GM18909 (cell line): ENCODE measurements at regions not wholly inside any gene's neighbourhood (a gene's known extent, or its start where the extent isn't known, plus 50 kb on each side); places are given as distances from the start of the nearest gene placed in this dataset.

Source experiments
- ATAC-seq: cut with Tn5 transposase; IDR thresholded peaks from one replicate; pipeline ENCODE4 v1.9.1; 2021; ENCODE audit warnings: mild to moderate bottlenecking; ENCODE audit not compliant: unreplicated experiment, poor library complexity

DNA sequence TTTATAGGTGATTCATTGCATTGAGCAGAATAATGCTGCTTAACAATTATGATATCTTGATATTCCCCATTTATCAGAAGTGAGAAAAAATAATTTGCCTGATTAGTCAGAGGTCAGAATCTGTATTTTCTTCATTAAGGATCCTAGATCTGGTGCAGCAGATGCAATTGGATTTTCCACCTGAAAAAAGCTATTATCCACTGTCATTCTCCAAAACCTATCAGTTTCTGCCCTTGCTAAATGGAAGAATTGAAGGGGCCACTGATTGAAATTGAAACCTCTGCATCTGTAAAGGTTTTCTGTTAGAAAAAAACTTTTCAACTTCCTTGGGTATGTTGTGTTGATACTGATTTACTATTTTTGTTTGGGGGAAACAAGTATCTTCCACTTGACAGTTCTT, 636.0 kb upstream of the NDST4 start:
- no peak for ATAC-seq

DNA sequence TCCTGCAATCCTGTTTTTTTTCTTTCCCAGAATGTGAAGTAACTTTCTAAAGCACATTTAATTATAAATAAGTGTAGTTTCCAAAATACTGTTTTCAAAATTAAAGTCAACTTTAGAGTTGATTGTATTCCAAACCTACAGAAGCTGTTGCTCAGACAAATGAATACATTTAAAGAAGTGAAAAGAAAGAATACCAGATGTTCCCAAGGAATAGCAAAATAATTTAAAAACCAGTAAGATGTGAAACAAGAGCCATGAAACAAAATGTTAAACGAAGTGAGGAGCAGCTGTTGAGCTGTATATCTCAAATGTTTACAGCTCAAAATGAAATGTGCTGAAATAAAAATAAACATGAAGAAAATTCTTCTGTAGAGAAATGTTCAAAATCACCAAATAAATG, 627.4 kb upstream of the NDST4 start:
- ATAC-seq = no peak

DNA sequence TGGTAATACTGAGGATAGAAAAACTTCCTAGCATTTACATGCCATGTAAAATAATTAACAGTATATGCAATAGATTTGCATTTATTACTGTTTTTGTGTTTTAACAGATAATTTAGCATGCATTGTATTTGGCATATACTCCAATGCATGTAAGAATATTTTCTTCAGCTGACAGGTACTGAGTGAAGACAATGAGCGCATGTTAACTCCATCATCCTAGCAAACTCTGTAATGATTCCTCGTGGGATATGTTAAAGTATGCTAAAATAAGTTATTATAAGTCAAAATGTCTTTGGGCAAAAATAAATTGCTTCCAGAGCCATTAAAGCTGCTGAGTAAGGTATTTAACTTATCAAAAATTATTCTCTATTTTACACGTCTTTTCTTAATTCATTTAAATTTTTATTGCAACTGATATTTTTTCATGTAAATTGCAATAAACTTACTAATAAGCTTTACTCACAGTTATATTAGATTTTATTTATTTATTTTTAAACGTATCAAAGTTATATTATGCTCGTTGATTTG, 616.4 kb upstream of the NDST4 start:
- no peak for ATAC-seq

DNA sequence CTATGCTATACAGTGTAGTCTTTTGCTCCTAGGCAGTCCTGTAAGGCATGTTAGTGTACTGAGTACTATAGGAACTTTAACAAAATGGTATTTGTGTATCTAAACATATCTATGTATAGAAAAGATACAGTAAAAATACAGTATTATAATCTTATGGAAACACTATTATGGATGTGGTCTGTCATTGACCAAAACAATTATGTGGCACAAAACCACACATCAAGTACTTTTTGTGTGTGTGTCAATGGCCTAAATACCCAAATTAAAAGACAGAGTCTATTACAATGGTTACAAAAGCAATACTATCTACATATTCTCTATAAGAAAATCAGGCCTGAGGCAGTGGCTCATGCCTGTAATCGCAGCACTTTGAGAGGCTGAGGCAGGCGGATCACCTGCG, 610.2 kb upstream of the NDST4 start:
- ATAC-seq = no peak

DNA sequence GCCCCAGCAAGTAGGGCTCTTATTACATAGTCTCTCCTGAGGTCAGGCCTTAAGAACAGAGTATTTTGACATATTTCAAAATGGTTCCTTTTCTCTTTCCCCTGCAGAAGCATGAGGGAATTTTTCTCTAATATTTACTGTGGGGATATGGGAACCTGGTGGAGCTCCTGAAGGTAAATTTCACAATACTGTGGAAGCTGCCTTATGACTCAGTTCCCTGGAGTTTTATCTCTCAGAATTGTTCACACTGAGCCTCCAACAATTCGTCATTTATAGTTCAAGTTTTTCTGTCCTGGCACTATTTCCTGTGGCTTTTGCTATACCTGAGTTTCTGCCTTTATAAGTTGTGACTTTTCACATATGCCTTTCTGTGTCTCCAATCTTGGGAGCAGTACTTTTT, 607.2 kb upstream of the NDST4 start:
- no peak for ATAC-seq

DNA sequence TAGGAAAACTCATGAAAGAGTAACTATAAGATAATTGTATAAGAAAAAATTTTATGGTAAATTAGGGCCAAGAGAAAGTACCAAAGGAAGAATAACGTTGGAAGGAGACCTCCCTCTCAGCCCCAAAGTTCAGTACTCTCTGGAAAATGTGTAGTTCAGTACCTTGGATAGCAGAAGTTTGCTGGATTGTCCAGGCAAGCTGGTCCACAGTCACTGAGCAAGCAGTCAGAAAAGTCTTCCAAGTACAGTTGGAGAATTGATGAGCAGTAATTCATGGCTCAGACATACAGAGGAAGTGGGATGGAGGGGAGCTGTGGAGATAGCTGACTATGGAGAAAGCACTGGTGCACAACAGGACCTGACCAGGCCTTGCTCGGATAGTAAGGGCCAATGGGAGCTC, 598.2 kb upstream of the NDST4 start:
- ATAC-seq = no peak

DNA sequence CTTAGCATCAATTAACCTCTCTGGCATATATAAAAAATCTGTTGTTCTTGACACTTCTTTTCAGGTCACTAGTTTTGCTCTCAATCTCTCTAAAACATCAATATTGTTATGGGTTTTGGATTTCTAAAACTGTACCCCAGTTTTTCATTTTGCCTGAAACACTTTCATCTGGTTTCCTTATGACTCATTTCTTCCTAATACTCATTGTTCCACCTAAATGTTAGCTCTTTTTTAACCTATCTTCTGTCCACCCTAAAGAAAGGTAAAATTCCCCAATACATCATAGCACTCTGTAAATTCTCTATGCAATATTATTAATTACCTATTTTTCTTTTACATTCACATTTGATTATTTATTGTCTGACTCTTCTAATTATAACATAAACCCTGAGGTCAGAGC, 575.5 kb upstream of the NDST4 start:
- ATAC-seq = no peak

DNA sequence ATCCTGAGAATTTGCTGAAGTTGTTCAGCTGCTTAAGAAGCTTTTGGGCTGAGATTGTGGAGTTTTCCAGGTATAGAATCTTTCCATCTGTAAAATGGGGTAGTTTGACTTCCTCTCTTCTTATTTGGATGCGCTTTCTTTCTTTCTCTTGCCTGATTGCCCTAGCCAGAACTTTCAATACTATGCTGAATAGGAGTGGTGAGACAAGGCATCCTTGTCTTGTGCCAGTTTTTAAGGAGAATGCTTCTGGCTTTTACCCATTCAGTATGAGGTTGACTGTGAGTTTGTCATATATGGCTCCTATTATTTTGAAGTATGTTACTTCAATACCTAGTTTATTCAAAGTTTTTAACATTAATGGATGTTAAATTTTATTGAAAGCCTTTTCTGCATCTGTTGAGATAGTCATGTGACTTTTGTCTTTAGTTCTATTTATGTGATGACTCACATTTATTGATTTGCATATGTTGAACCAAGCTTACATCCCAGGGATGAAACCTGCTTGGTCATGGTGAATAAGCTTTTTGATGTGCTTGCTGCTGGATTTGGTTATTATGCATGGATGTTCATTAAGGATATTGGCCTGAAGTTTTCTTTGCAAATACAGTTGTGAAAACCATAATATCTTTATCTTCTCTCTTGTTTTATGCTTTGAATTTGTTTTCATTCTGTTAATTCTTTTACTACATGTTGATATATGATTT, 573.8 kb upstream of the NDST4 start:
- no peak for ATAC-seq

DNA sequence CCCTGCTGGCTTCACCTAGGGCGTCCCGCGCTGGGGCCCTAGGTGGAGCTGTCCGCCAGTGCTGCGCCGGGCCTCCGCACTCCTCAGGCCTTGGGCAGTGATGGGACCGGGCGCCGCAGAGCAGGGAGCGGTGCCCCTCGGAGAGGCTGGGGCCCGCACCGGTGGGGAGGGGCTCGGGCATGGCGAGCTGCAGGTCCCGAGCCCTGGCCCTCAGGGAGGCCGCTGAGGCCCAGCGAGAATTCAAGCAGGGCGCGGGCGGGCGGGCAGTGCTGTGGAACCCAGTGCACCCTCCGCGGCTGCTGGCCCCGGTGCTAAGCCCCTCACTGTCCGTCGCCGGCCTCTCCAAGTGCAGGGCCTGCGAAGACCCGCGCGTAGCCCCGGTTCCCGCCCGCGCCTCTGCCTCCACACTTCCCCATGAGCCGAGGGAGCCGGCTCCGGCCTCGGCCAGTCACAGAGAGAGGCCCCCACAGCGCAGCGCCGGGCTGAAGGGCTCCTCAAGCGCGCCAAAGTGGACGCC, 565.1 kb upstream of the NDST4 start:
- ATAC-seq = no peak

DNA sequence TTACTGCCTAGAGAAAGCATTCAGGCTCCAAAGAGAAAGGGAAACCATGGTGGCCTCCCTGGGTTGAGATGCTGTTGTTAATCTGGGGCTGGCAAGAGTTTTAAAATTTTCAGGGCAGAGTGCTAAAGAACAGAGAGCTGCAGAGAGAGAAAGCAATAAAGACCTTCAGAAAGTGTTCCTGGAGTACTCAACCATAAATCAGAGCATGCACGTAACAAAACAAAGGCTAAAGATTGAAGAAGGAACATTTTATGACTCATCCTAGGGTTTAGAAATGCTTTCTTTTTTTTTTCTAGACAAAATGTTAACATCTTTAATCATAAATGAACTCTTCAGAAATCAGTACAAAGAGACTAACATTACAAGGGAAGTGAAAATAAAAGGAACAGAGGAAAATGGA, 562.3 kb upstream of the NDST4 start:
- no peak for ATAC-seq

DNA sequence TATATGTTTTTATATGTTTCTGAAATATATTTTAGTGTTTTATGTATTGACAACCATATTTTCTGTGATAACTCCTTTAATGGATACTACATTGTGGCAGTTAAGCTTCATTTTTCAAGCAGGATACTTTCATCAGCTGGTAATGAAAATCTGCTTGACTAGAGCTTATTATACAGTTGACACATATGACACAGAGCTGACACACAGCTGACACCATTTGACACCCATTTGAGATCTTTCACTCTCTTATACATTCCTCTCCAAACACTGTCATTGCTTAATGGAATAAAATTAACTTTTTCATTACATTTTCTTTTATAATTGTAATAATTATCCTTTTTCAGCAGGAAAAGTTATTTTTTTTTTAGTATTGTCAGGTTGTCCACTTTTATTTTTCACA, 561.1 kb upstream of the NDST4 start:
- ATAC-seq = no peak

DNA sequence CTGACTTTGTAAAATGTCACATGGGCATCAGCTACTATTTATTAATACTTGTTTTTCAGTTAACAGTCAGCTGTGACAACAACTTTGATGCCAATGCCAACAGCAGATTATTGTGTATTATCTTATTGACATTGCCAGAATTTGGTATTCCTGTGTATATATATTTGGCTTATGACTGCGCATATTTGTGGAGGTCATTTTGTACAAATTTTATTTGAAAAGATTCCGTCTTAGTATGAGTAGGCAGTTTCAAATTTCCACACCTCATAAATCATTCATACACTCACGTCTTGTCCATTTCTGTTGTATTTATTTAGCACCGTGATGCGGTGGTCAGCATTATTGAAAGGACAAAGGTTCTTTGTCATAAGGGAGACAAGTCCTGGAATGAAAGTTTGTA, 558.2 kb upstream of the NDST4 start:
- ATAC-seq = no peak

DNA sequence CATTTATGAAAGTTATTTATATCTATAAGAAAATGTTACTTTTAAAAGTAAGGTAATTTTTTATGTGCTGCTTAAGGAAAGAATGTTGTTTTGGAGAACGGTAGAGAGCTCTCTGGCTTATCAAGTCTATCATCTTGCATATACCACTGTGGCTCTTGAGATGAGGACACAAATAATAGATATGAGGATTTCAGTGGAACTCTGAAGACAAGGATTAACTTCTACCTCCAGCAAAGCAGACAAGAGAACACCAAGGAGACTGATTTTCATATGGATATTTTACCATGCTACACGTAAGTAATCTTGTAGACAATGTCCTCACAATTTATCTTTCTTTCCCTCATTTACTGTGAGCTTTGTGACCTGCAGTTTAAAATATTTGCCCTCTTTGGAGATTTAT, 557.5 kb upstream of the NDST4 start:
- ATAC-seq = no peak

DNA sequence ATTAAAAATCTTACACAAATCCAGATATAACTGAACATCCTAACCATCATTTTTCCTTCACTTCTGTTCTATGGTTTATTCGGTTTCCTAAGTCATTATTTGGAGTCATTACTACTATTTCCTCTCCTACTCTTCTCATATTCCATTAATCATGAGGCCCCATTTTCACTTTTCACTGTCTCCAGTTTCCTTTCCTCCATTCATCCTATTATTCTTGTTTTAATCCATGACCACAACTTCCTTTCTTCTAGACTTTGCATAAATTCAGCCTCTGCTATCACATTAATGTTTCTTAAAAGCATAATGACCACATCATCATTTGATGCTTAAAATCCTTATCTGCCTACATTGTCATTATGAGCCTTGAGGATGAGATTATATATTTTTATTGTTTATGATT, 555.0 kb upstream of the NDST4 start:
- ATAC-seq = no peak

DNA sequence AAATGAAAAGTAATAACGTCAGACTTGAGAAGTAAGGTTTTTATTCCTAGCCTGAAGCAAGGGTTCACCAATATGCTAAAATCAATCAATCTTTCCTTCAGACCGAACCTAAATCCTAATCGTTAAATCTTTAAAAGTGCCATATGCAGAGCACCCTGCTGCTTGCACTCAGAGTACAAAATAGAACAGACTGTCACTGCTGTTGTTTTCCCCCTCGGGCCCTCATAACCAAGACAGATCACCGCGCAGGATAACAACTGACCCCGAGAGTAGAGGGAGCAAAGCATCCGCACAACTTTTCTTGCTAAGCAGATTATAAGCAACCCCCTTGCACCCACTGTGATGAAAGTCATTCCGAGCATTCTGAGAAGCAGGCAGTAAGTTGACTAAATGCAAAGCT, 550.9 kb upstream of the NDST4 start:
- ATAC-seq = no peak

DNA sequence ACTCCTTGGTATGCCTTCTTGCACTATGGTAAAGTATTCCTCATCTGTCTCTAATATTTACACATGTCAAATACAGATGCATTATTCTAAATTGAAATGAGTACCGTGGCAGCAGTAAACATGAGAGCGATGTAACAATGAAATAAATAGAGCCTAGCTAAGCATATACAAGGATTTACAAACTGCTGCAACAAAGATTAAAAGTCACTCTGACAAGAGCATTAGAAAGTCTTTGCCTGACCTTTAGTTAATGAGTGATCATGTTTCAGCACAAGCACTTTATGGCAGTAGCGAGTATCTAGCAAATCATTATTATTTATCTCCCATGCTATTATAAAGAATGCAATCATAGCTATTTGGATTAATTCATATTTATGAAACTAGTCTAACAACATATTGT, 547.0 kb upstream of the NDST4 start:
- no peak for ATAC-seq

DNA sequence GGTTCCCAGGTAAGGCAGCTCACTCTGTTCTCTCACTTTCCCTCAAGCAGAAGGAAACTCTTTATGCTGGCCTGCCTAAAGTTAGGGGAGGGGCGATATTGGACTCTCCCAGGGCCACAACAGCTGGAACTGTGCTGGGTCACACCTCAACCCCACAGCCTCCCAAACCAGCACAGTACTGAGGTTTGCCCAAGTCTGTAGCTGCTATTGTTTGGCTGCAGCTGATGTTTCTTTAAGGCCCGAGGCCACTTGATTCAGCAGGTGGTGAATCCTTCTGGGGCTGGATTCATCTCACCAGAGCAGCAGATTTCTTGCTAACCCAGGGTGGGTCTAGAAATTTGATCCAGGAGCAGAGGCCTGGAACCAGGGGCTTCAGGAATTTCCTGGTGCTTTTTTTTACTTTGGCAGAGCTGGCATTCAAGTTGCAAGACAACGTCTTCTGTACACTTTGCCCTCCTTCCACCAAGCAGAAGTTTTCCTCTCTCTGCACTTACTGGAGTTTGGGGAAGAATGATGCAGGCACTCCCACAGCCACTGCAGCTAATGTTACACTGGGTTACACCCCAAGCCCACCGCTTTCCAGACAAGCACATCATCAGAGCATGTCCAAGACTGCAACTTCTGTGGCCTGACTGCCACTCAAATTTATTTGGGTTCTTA, 544.7 kb upstream of the NDST4 start:
- ATAC-seq = no peak

DNA sequence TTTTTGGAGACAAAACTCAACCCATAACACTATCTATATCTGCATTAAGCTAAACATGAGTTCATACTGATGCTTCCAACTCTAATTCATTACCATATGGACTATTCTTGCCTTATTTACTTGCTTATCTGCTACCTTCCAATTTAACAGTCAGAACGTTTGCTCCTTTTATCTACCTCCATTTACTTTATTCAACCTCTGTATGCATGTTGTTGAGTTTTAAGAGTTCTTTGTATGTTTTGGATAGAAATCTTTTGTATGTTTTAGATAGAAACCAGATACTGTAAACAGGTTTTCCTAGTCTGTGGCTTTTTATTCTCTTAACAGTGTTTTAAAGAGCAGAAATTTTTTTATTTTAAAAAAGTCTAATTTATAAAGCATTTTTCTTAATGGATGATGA, 542.2 kb upstream of the NDST4 start:
- no peak for ATAC-seq

DNA sequence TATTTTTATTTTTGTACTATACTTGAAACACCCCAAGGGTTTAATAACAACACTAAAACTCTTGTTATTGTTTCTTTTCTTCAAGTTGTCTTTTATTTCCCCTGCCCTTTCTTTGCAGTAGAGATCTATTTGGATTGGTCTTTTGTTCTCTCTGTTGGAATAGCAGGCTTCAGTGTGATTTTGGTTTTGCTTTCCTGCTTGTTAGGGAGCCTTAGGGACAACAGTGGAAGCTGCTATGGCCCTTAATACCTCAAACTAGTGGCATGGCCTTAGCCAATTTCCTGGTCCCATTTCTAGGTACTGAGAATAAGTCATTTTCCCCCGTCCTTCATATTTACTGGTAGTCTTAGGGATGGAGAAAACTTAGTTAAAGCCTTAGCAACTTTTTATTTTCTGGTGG, 535.4 kb upstream of the NDST4 start:
- ATAC-seq = no peak

DNA sequence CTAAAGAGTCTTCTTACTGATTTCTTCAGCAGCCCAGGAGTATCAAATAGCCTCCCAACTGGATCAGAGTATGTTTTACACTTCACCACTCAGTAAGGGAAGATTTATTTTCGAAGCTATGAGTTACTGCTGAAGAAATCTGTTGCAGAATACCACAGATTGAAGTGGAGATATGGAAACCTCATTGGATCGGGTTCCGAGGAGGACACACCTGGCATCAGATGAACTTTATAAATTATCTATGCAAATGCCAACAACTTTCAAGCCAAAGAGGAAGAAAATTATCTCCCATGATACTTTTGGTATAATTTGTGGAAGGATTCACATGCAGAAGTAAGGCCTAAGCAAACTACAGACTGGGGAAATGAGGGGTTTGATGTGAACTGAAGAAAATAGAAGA, 515.9 kb upstream of the NDST4 start:
- no peak for ATAC-seq

DNA sequence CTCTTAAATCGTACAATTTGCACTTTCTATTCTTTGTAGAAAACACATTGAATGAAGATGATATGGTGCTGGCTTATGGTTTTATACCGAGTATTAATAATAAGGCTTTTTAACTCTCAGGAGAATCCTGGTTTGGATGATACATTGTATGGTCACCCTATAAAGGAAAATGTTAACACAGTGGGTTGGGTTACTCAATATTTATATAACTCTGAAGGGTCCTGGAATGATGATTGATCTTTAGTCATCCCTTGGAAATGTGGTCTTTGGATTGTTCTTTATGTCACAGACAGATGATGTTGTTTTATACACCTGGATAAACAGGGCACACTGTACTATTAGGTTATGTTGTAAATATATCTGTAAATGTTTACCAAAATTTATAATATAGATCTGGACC, 496.2 kb upstream of the NDST4 start:
- no peak for ATAC-seq

DNA sequence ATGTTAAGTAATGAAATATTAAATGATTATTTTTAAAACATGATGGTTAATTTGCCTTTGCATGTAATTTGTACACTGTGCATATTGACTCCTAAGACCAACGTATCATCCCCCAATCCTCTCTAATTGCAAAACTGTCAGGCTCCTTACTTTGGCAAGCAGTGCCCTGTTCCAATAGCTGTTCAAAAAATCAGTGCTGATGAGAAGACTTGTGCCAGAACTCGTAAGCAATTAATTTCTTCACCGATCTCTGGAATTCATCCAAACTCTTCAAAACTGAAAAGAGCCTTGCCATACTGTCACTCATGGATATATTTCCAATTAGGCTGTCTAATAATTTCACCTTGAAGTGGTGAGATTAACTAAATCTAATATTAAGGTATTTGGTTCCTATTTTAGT, 493.9 kb upstream of the NDST4 start:
- no peak for ATAC-seq
